Smooth muscle cell (in vitro differentiated cells): ENCODE measurements at regions not wholly inside any gene's neighbourhood (a gene's known extent, or its start where the extent isn't known, plus 50 kb on each side); places are given as distances from the start of the nearest gene placed in this dataset.

ENCODE experiments used
- DNase-seq: peaks from one replicate; lab custom pipeline; 2025; ENCODE audit not compliant: unreplicated experiment; lab: John Stamatoyannopoulos, UW
- H2AFZ ChIP-seq: fragments of 200-600 bp; sonication (generic); 2 replicates; pipeline ENCODE4 v1.6.0; 2016; ENCODE audit warnings: antibody characterized with exemption, low read depth, mild to moderate bottlenecking
- H3F3A ChIP-seq: fragments of 200-600 bp; sonication (generic); 2 replicates; pipeline ENCODE4 v1.6.0; 2017; ENCODE audit warnings: antibody characterized with exemption, low read depth
- H3K27ac ChIP-seq: fragments of 200-600 bp; sonication (generic); 2 replicates; pipeline ENCODE4 v1.5.1; 2016; ENCODE audit warnings: low read depth, mild to moderate bottlenecking
- H3K27me3 ChIP-seq: fragments of 200-600 bp; sonication (generic); 2 replicates; pipeline ENCODE4 v1.6.1; 2016; ENCODE audit warnings: low read depth, mild to moderate bottlenecking
- H3K36me3 ChIP-seq: fragments of 200-600 bp; sonication (generic); 2 replicates; pipeline ENCODE4 v1.5.1; 2016; ENCODE audit warnings: low read depth
- H3K4me1 ChIP-seq: fragments of 200-600 bp; sonication (generic); 2 replicates; pipeline ENCODE4 v1.5.1; 2016; ENCODE audit warnings: low read depth
- H3K4me2 ChIP-seq: fragments of 200-600 bp; sonication (generic); 2 replicates; pipeline ENCODE4 v1.6.0; 2016; ENCODE audit warnings: mild to moderate bottlenecking
- H3K4me3 ChIP-seq: fragments of 200-600 bp; sonication (generic); 2 replicates; pipeline ENCODE4 v1.5.1; 2016; ENCODE audit warnings: mild to moderate bottlenecking
- H3K79me2 ChIP-seq: fragments of 200-600 bp; sonication (generic); 2 replicates; pipeline ENCODE4 v1.6.0; 2016; ENCODE audit warnings: low read depth, mild to moderate bottlenecking
- H3K9ac ChIP-seq: fragments of 200-600 bp; sonication (generic); 2 replicates; pipeline ENCODE4 v1.6.0; 2016; ENCODE audit warnings: low read depth
- H3K9me3 ChIP-seq: fragments of 200-600 bp; sonication (generic); replicated peaks from 2 replicates; pipeline ENCODE4 v1.5.1; 2016; ENCODE audit warnings: low read depth
- H4K20me1 ChIP-seq: fragments of 200-600 bp; sonication (generic); 2 replicates; pipeline ENCODE4 v1.6.0; 2016; ENCODE audit warnings: low read depth
- CTCF ChIP-seq: fragments of 200-600 bp; sonication (generic); IDR thresholded peaks from 2 replicates; pipeline ENCODE4 v1.5.1; 2017; ENCODE audit warnings: borderline replicate concordance, mild to moderate bottlenecking, antibody characterized with exemption; ENCODE audit not compliant: insufficient read depth, poor library complexity, severe bottlenecking
- WGBS: methylation state at CpG from one replicate; pipeline ENCODE4 v1.1.7; 2016; ENCODE audit warnings: low lambda C conversion rate; 5-methylcytosine and 5-hydroxymethylcytosine counted together

- Histone ChIP-seq H3K4me1 (no peaks in the 10 kb centered on the region), H3K4me2 (no peak overlapping the region), H3F3A (no peaks in the 10 kb centered on the region), H2AFZ (no peak overlapping the region), H3K27ac (no peak overlapping the region), H3K79me2 (no peaks in the 10 kb centered on the region), H3K27me3 (peaks cover 4% of the 10 kb centered on the region), H4K20me1 (no peaks in the 10 kb centered on the region), H3K9ac (no peak overlapping the region), H3K36me3 (no peaks in the 10 kb centered on the region), H3K4me3 (no peak overlapping the region), H3K9me3 (no peaks in the 10 kb centered on the region)
- TF ChIP-seq CTCF = no peak
- 83% methylated on average over 8 of the region's 8 CpGs for WGBS
- DNase-seq = no peak
Observed at GRCh38 chr9:135281151-135281550, 193.7 kb downstream of the OLFM1 start.

- Histone ChIP-seq H3K27me3 (peaks cover 4% of the 10 kb centered on the region), H3K4me2 (no peak overlapping the region)
- WGBS = 84% methylated on average over 24 of the region's 24 CpGs
Observed at GRCh38 chr9:135281791-135282737, 194.6 kb downstream of the OLFM1 start.

GRCh38 chr9:135282808-135283207 is 195.3 kb downstream of the OLFM1 start:
- no peak for TF ChIP-seq CTCF
- DNase-seq = no peak
- Histone ChIP-seq H3K27me3 (no peaks in the 10 kb centered on the region), H3K79me2 (no peaks in the 10 kb centered on the region), H3F3A (no peaks in the 10 kb centered on the region), H3K9me3 (no peaks in the 10 kb centered on the region), H3K4me1 (no peaks in the 10 kb centered on the region), H3K36me3 (no peaks in the 10 kb centered on the region), H3K9ac (no peak overlapping the region), H3K27ac (no peak overlapping the region), H4K20me1 (no peaks in the 10 kb centered on the region), H3K4me3 (no peak overlapping the region), H3K4me2 (no peak overlapping the region), H2AFZ (no peak overlapping the region)
- WGBS = 79% methylated on average over 4 of the region's 4 CpGs

More at GRCh38 chr9:135281791-135282737, 194.6 kb downstream of the OLFM1 start:
- no peak for DNase-seq
- H3K9me3 ChIP-seq = no peaks in the 10 kb centered on the region
- no peaks in the 10 kb centered on the region for H4K20me1 ChIP-seq
- H3K4me1 ChIP-seq = no peaks in the 10 kb centered on the region
- no peaks in the 10 kb centered on the region for H3K79me2 ChIP-seq
- TF ChIP-seq CTCF = no peak
- H3K9ac ChIP-seq = no peak overlapping the region
- no peak overlapping the region for H3K27ac ChIP-seq
- no peaks in the 10 kb centered on the region for H3F3A ChIP-seq
- no peak overlapping the region for H3K4me3 ChIP-seq
- no peaks in the 10 kb centered on the region for H3K36me3 ChIP-seq
- no peak overlapping the region for H2AFZ ChIP-seq
